ENCODE measurements at regions not wholly inside any gene's neighbourhood (a gene's known extent, or its start where the extent isn't known, plus 50 kb on each side); places are given as distances from the start of the nearest gene placed in this dataset.
A peak's percentile ranks its signal among the peaks of the same experiment; 100 is the strongest.

DNA sequence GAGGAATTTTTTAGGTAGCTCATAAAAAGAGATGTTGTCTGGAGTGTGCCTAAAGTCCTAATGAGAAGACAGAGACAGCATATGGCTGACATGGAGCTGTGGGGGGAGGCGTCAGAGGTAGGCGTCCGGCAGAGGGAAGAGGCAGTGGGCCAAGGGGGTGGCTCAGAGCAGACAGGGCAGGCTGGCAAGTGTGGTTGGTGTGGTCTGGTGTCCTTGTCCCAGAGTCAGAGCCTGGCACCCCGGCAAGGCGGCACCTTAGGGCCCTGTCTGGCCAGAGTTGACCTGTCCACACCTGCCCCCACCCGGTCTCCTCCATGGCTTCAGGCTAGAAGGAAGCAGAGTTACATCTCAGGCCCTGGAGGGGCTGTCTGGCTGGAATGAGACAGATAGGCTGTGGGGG is 220.3 kb upstream of the ZNF32 start:
- no peak overlapping the region for H3K9ac ChIP-seq (replicated peaks in 1 of 4; ENCODE audit: extremely low read depth in 1 of 4, low read depth in 3 of 4, low read length in 3 of 4)

More for the DNA sequence above, 220.3 kb upstream of the ZNF32 start:
- no peak overlapping the region; the same call in 1 of the 2 replicates for H4K8ac ChIP-seq (ENCODE audit: extremely low read depth, insufficient read depth, low read length)
- H3K36me3 ChIP-seq (ENCODE audit: control insufficient read depth in 2 of 4, insufficient read depth in 4 of 4, low read length in 3 of 4): no peaks in the 10 kb centered on the region
- no peak for FAIRE-seq
- no peak overlapping the region for H3K23ac ChIP-seq (ENCODE audit: insufficient read length)
- H3K4ac ChIP-seq (replicated peaks; ENCODE audit: insufficient read length, low read depth, low read length): no peak overlapping the region
- H2BK12ac ChIP-seq (ENCODE audit: low read depth, low read length): no peak overlapping the region
- H4K5ac ChIP-seq (ENCODE audit: insufficient read length, low read depth, low read length): no peak overlapping the region
- CTCF ChIA-PET (ENCODE audit: partially characterized antibody): interaction anchor here (0.5 kb wide), 1 partner anchor 335 kb away, joined by 4 read pairs; no protein-coding TSS in a partner anchor
- H3K14ac ChIP-seq (ENCODE audit: insufficient read length): no peak overlapping the region
- no peaks in the 10 kb centered on the region; a peak in 1 of 7 replicates for H3K4me1 ChIP-seq (replicated peaks in 1 of 4; ENCODE audit: control insufficient read depth in 3 of 4, insufficient read depth in 4 of 4, low read length in 3 of 4)
- H4K20me1 ChIP-seq (replicated peaks in 1 of 2; ENCODE audit: control insufficient read depth in 1 of 2, insufficient read depth in 2 of 2, low read length in 2 of 2): no peaks in the 10 kb centered on the region
- no peak overlapping the region for H4K91ac ChIP-seq (replicated peaks; ENCODE audit: insufficient read length, low read length)
- DNase-seq (ENCODE audit: low read depth in 1 of 2, low spot score in 2 of 2): peak in 1 of 2 experiments; percentile 16
- H3K27ac ChIP-seq (ENCODE audit: low read depth, low read length): no peak overlapping the region
- no peak for TF ChIP-seq CREB1 (IDR thresholded peaks at IDR 0.05)
- TF ChIP-seq, protein P1, sequence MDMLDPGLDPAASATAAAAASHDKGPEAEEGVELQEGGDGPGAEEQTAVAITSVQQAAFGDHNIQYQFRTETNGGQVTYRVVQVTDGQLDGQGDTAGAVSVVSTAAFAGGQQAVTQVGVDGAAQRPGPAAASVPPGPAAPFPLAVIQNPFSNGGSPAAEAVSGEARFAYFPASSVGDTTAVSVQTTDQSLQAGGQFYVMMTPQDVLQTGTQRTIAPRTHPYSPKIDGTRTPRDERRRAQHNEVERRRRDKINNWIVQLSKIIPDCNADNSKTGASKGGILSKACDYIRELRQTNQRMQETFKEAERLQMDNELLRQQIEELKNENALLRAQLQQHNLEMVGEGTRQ (IDR thresholded peaks at IDR 0.05; ENCODE audit: low read length): no peak
- no peak for TF ChIP-seq SAP30 (IDR thresholded peaks at IDR 0.05; ENCODE audit: insufficient read depth, insufficient replicate concordance, low read length)
- TF ChIP-seq KDM1A (IDR thresholded peaks at IDR 0.05; ENCODE audit: borderline replicate concordance, low read length): no peak
- TF ChIP-seq, protein P2, sequence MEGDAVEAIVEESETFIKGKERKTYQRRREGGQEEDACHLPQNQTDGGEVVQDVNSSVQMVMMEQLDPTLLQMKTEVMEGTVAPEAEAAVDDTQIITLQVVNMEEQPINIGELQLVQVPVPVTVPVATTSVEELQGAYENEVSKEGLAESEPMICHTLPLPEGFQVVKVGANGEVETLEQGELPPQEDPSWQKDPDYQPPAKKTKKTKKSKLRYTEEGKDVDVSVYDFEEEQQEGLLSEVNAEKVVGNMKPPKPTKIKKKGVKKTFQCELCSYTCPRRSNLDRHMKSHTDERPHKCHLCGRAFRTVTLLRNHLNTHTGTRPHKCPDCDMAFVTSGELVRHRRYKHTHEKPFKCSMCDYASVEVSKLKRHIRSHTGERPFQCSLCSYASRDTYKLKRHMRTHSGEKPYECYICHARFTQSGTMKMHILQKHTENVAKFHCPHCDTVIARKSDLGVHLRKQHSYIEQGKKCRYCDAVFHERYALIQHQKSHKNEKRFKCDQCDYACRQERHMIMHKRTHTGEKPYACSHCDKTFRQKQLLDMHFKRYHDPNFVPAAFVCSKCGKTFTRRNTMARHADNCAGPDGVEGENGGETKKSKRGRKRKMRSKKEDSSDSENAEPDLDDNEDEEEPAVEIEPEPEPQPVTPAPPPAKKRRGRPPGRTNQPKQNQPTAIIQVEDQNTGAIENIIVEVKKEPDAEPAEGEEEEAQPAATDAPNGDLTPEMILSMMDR (IDR thresholded peaks at IDR 0.05; ENCODE audit: control extremely low read depth in 1 of 3, insufficient read depth in 1 of 3, low read depth in 1 of 3, low read length in 3 of 3): no peak
- no peak for TF ChIP-seq RXRA (IDR thresholded peaks at IDR 0.05; ENCODE audit: insufficient read depth, low read depth, low read length)
- TF ChIP-seq GTF2F1 (IDR thresholded peaks at IDR 0.05; ENCODE audit: borderline replicate concordance, low read depth, low read length): no peak
- TF ChIP-seq, protein P3, sequence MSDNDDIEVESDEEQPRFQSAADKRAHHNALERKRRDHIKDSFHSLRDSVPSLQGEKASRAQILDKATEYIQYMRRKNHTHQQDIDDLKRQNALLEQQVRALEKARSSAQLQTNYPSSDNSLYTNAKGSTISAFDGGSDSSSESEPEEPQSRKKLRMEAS (IDR thresholded peaks at IDR 0.05): no peak
- TF ChIP-seq ZNF274 (IDR thresholded peaks at IDR 0.05; ENCODE audit: borderline replicate concordance, extremely low read depth, low read length): no peak
- no peak overlapping the region for H2BK120ac ChIP-seq (replicated peaks; ENCODE audit: low read depth, low read length)
- no peaks in the 10 kb centered on the region for H3K79me2 ChIP-seq (ENCODE audit: control insufficient read depth in 1 of 2, insufficient read depth in 2 of 2, low read length in 2 of 2)
- no peak overlapping the region for H3K56ac ChIP-seq (replicated peaks; ENCODE audit: insufficient read length, low read depth, low read length)
- H2AK5ac ChIP-seq (ENCODE audit: low read depth, low read length): no peak overlapping the region
- no peaks in the 10 kb centered on the region for H3K9me3 ChIP-seq (ENCODE audit: insufficient read depth in 2 of 2, low read depth in 1 of 2, low read length in 1 of 2)
- H2BK5ac ChIP-seq (ENCODE audit: low read depth, low read length): no peak overlapping the region
- H3K23me2 ChIP-seq (ENCODE audit: low read depth, low read length): no peaks in the 10 kb centered on the region
- POLR2A ChIA-PET (ENCODE audit: partially characterized antibody): interaction anchor here (0.7 kb wide), 1 partner anchor 502 kb away, joined by 3 read pairs; no protein-coding TSS in a partner anchor
- H2AFZ ChIP-seq (ENCODE audit: low read length): no peak overlapping the region
- H3K79me1 ChIP-seq (ENCODE audit: low read depth, low read length): no peaks in the 10 kb centered on the region
- H3K18ac ChIP-seq (ENCODE audit: extremely low read depth, low read length): no peak overlapping the region
- H3K4me3 ChIP-seq (ENCODE audit: extremely low read depth in 1 of 4, insufficient read depth in 2 of 4, low read depth in 3 of 4, low read length in 4 of 4): no peak overlapping the region
- H3K4me2 ChIP-seq (ENCODE audit: insufficient read depth in 1 of 2, low read depth in 2 of 2, low read length in 2 of 2): no peak overlapping the region
- no peaks in the 10 kb centered on the region for H3K27me3 ChIP-seq (replicated peaks in 1 of 4; ENCODE audit: control insufficient read depth in 3 of 4, extremely low read depth in 1 of 4, insufficient read depth in 3 of 4, low read length in 3 of 4)
- H2BK15ac ChIP-seq (ENCODE audit: low read length): no peak overlapping the region
- no peak overlapping the region for H2BK20ac ChIP-seq (ENCODE audit: low read length)
- 94% methylated on average over 6 of the region's 6 CpGs; no CpG with 5 or more reads in 1 of the 2 experiments for WGBS, 2 experiments (ENCODE audit: extremely low coverage in 1 of 2, insufficient coverage in 1 of 2, insufficient read length in 1 of 2, insufficient replicate concordance in 2 of 2, low coverage in 1 of 2, low lambda C conversion rate in 2 of 2, missing lambda C conversion rate in 1 of 2)

Measured in H1 (cell line).